GM18867 (cell line): ENCODE measurements at regions not wholly inside any gene's neighbourhood (a gene's known extent, or its start where the extent isn't known, plus 50 kb on each side); places are given as distances from the start of the nearest gene placed in this dataset.
"Not testable (repeated sequence)": the region's sequence is repeated elsewhere in the genome, so short reads cannot be mapped to it uniquely, and the experiment has no call there.

Experiments
- ATAC-seq: cut with Tn5 transposase; IDR thresholded peaks from one replicate; pipeline ENCODE4 v1.9.1; 2021; ENCODE audit warnings: mild to moderate bottlenecking, moderate library complexity; ENCODE audit not compliant: unreplicated experiment

DNA sequence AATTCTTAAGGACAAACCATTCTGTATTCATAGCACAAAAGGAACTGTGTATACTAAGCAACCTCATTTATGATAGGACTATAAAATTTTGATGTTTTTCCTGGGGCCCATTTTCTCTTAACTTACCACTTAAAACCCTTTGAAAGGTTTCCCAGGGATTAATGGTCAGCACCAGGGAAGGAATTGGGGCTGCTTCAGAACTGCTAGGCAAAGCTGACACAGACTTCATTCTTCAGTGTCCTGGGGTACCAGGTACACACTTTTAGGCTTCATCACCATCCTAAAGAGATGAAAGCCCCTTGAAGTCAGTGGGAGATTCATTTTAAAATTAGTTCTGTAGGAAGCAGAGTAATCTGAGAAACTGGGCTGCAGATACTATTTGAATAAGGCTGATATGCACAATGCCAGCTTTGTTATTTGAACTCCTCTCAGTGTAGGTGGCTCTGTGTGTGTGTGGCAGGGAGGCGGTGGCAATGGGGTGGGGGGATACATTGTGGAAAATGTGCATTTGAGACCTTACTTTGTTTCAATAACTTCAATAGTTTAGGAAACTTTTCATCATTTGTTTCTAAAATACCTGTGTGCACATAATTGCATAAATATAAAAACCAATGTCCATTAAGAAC lies 329.3 kb upstream of the DCN start:
- ATAC-seq = no peak

DNA sequence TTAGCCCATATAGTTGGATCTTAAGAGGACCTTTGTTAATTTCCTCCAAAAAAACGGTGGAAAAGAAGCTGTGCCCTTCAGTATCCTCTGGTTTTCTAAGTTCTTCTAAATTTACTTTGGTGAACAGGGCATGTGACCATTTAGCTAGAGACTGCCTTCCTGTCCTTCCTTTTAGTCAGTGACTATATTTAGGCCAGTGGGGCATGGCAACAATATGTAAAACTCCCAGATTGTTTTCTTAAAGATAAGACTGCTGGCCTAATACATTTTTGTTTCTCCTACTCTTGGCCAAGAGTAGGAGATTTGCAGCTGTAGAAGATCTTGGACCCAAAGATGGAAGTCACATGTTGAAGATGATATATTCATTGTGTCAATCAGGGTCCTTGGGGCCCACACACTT lies 325.1 kb upstream of the DCN start:
- no peak for ATAC-seq

DNA sequence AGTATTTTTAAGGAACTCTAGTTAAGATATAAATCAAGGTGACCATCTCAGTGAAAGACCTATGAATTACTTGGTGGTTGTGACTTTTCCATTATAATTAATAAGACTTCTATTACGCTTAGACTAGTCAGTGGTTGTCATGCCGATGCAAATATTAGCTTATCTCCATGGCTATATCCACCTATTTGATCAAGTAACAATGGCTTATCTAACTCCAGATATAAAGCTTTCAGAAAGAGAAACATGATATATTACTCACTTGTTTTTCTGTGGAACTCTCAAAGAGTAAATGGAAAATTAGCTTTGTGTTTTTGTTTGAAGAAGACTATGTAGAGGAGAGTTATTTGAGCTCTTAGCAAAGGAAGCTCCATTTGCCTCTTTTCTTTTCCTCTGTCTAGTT lies 323.8 kb upstream of the DCN start:
- no peak for ATAC-seq

- ATAC-seq = no peak
Measured at GRCh38 chr12:91505006-91505405, 322.4 kb upstream of the DCN start.

DNA sequence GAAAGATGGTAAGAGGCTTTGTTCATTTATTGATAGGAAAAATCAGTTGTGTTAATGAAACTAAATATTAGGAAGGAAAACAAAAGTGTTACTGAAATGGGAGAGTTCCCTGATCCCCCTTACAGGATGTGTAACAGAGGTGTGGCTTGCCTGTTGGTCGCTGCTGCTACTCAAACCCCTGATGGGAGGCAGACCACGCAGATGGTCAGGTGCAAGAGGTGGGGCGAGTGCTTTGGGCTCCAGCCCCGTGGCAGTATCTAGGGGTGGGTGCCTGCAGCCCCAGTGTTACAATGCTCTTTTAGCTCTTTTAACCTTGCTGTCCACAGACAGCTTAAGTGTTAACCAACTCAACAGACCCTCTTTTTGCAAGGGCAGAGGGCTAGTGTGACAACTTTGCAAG lies 319.6 kb upstream of the DCN start:
- no peak for ATAC-seq

DNA sequence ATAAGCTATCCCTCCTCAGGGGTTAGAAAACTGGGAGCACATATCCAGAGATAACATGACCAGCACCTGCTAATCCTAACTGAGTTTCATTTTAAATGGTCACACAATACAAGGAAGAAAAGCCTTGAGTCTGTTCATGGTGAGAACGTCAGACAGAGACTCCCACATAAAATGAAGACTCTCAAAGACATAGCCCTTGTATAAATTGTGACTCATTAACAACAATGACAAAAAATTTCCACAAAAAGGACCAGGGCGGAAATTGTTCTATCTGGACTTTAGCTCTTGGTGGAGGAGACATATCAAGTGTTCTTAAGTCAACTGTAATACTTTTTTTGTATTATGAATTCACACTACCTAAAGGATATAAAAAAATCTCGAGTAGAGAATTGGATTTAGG lies 313.7 kb upstream of the DCN start:
- no peak for ATAC-seq

- ATAC-seq = no peak
Measured at GRCh38 chr12:91493308-91493707, 310.7 kb upstream of the DCN start.

DNA sequence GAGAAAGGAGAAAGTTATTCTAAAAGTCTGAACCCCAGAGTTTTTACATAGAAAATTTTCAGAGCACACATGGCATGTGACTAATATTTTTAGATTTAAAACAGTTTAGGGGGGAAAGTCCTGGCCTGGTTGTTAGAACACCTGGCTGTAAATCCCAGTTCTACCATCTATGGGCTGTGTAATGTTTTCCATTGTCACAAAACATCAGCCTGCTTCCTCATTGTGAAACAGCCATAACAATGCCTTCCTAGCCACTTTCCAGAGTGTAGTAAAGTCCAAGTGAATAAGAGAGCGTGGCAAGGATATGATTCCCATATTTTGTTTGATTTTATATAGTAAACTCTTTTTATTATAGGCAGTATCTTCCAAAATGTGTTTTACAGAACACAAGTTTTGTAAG lies 310.0 kb upstream of the DCN start:
- ATAC-seq = no peak

DNA sequence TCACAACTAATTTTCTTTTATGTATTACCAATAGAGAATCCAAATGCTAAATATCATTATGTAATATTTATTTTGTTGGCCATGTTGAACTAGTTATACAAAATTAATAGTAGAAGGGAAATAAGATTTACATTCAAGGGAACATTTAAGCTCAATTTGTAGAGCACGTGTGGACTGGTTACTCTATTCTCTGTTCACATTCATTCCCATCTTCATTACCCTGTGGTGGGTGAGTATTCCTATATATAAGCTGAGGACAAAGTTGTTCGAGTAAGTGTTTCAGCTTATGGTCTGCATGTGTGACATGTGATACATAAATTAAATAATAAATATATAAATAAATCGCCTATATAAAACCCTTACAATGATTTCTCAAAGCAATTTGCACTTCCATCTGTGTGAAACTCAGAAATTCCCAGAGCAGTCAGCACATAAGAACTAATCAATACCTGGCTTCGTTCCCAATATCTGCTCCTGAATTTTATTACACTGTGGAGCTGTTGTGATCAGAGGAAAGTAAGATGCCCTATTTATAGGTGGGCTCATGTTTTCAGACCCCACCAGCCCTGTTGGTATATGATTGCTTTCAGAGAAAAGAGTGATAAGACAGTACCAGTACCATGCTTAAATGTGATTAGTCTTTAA lies 308.2 kb upstream of the DCN start:
- no peak for ATAC-seq

- ATAC-seq = no peak
Measured at GRCh38 chr12:91483471-91483985, 300.9 kb upstream of the DCN start.

DNA sequence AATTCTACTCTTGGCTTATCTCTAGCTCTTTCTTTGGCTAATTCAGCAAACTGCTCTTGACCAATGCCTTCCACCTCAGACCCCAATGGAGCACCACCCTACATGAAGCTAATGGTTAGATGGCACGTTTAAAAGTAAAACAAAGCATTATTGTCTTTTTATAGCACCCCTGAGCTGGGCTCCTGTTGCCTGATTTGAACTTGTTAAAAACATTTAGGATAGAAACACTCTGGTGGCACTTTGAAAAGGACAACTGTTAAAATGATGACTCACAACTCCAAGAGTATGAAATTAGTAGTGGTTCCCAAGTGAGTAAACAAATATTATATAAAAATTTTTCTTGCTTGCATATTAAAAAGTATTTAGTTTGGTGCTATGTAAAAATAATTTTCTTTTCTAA lies 299.6 kb upstream of the DCN start:
- no peak for ATAC-seq

DNA sequence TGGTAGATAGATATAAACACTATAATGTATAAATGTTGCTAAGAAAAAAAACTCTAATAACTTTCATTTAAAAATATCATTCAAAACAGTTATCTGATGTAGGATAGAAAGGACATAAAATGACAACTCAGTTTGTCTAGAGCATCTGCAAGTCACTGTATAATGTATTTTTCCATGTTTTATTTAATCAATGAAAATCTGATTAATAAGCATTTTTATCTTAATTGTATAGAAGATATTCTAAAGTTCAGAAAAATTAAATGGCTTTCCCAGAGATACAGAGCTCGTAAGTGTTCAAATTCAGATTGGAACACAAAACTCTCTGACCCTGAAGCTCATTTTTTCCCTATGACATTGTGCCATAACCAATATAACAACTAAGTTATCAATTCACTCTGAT lies 295.9 kb upstream of the DCN start:
- no peak for ATAC-seq

- no peak for ATAC-seq
Measured at GRCh38 chr12:91467686-91468085, 285.1 kb upstream of the DCN start.

DNA sequence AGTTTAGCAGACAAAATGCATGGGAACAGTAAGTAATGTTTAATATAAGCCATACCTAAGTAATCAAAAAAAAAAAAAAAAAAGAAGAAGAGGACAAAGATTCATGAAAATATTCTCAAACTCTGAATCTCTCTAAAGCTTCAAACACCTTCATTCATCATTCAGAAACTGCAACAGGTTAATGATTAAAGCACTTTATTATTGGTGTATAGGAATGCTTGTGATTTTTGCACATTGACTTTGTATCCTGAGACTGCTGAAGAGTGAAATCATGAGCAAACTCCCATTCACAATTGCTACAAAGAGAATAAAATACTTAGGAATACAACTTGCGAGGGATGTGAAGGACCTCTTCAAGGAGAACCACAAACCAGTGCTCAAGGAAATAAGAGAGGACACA lies 278.4 kb upstream of the DCN start:
- ATAC-seq = no peak

DNA sequence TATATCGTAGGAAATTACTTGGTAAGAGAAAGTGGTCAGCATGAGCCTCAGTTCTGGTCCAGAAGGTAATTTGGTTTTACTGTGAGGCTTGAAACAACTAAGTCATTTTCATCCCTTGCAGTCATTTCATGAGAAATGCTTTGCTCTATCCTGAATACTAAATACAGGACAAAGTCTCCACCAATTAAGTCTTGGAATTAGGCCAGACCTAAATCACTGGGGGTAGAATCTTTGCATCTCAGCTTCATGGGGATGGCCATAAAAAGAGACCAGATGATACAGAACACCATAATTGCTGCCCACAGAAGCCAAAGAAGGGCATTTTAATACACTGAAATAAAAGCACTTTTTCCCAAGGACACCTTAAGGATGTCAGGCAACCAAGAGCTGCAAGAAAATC lies 277.9 kb upstream of the DCN start:
- no peak for ATAC-seq

DNA sequence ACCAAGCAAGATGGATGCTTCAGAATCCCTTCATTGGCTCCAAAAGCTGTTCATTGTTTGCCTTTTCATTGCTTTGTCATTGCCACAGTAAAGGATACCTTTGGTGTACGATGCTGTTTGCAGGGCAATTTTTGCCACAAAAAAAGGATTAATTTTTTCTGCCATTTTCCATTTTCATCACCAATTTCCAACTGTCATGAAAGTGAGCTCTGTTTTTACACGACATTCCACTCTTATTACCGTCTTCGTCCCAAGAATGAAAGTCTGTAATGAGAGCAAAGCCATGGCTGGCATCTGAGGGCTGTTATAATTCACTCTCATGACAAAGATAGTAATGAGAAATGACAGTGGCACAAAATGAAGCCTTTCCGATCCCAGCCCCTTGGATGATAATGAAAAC lies 272.7 kb upstream of the DCN start:
- ATAC-seq = no peak

DNA sequence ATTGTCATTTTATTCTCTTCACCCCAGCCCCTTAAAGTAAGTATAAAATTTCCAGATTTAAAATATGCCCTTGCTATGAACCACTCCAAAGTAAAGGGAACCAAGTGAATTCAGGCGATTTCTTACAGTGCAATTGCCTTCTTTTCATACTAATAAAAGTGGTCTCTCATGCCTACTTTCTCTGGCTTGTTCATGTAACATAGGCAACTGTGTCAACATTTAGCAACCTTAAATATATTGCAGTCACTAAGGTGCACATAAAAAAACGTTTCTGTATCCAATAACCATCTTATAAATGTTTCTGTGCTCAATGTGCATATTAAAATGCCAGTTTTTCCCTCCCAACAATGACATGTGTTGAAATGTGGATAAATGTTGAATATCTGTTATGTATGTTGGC lies 271.6 kb upstream of the DCN start:
- no peak for ATAC-seq

DNA sequence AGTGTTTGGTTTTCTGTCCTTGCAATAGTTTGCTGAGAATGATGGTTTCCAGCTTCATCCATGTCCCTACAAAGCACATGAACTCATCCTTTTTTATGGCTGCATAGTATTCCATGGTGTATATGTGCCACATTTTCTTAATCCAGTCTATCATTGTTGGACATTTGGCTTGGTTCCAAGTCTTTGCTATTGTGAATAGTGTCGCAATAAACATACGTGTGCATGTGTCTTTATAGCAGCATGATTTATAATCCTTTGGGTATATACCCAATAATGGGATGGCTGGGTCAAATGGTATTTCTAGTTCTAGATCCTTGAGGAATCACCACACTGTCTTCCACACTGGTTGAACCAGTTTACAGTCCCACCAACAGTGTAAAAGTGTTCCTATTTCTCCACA lies 269.8 kb upstream of the DCN start:
- ATAC-seq = not testable (repeated sequence)

- ATAC-seq = no peak
Measured at GRCh38 chr12:91441993-91442952, 259.7 kb upstream of the DCN start.

- no peak for ATAC-seq
Measured at GRCh38 chr12:91441246-91441645, 258.6 kb upstream of the DCN start.

DNA sequence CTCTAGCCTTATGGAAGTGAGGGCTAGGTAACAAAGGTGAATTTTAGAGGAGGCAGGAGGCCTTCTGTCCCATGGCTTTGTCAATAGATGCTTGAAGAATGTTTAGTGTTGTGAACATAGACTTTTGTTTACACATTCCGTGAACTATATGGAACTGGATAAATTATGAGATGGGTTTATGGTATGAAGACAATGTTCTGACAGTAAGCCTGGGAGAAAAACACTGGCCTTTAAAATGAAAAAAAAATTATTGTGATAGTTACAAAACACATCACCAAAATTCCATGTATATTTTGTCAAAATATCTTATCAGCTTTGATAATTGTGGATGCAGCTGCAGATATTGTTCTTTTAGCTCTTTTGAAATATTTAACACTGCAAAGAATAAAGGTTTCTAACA lies 251.5 kb upstream of the DCN start:
- no peak for ATAC-seq

DNA sequence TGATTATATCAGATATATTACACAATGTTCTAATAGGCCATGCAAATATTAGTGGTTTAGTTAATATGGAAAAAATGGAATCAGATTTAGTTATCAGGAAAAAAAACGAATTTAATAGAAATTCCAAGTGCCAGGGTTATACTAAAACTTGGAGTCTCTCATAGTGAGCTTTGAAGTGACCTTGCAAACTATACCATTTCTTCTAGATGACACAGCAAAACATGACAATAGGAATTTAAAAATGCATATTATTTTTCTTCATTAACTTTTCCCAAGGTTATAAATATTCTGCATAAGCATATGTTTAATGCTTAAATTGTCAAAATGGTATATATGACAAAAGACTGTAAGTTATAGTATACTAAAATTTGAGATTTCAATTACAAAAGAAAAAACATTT lies 250.1 kb upstream of the DCN start:
- no peak for ATAC-seq
